ENCODE measurements at regions not wholly inside any gene's neighbourhood (a gene's known extent, or its start where the extent isn't known, plus 50 kb on each side); places are given as distances from the start of the nearest gene placed in this dataset.

GRCh38 chr6:3983778-3984177 lies 95.2 kb downstream of the FAM217A start:
- no peak for DNase-seq (ENCODE audit: low read depth, low spot score)
- dilution Hi-C loops (cut with MboI; ENCODE audit: extremely low pct_ligation_motif_present, low sequenced_read_pairs), result no loop called here
- H3K9ac ChIP-seq (ENCODE audit: control insufficient read depth, extremely low read depth, insufficient read depth, low read length), result no peak overlapping the region
- no peaks in the 10 kb centered on the region for H3K9me3 ChIP-seq (ENCODE audit: control insufficient read depth, low read depth, low read length)
- no peak for TF ChIP-seq CTCF (optimal IDR thresholded peaks at IDR 0.05 in 1 of 3, IDR thresholded peaks at IDR 0.05 in 1 of 3, conservative IDR thresholded peaks at IDR 0.05 in 1 of 3; ENCODE audit: extremely low read depth in 1 of 3, insufficient read depth in 2 of 3, low read length in 3 of 3)
- TF ChIP-seq EZH2 (IDR thresholded peaks at IDR 0.05; ENCODE audit: low read length), result no peak
- H3K4me1 ChIP-seq (ENCODE audit: control insufficient read depth, extremely low read depth, insufficient read depth, low read length), result no peaks in the 10 kb centered on the region
- no peaks in the 10 kb centered on the region for H3K36me3 ChIP-seq (ENCODE audit: control insufficient read depth in 2 of 2, extremely low read depth in 1 of 2, insufficient read depth in 2 of 2, low read length in 2 of 2)
- H3K4me3 ChIP-seq (ENCODE audit: control insufficient read depth in 2 of 3, extremely low read depth in 1 of 3, insufficient read depth in 2 of 3, low read depth in 1 of 3, low read length in 3 of 3), result no peak overlapping the region
- H3K4me2 ChIP-seq (ENCODE audit: control insufficient read depth, extremely low read depth, insufficient read depth, low read depth, low read length), result no peak overlapping the region
- no peak overlapping the region for H2AFZ ChIP-seq (ENCODE audit: control insufficient read depth, low read length)
- H3K79me2 ChIP-seq (ENCODE audit: control insufficient read depth, insufficient read depth, low read length), result no peaks in the 10 kb centered on the region
- H3K27ac ChIP-seq (ENCODE audit: control insufficient read depth, insufficient read depth, low read length), result no peak overlapping the region
- FAIRE-seq, result no peak
- H3K27me3 ChIP-seq (ENCODE audit: control insufficient read depth, extremely low read depth, insufficient read depth, low read length), result no peaks in the 10 kb centered on the region
- H3K9me1 ChIP-seq (ENCODE audit: control insufficient read depth, extremely low read depth, insufficient read depth, low read length), result no peaks in the 10 kb centered on the region
- H4K20me1 ChIP-seq (ENCODE audit: control insufficient read depth, extremely low read depth, insufficient read depth, low read length), result no peaks in the 10 kb centered on the region

GRCh38 chr6:3984494-3984893 lies 94.4 kb downstream of the FAM217A start:
- DNase-seq (ENCODE audit: low read depth, low spot score), result no peak

More at GRCh38 chr6:3984494-3984893, 94.4 kb downstream of the FAM217A start:
- Histone ChIP-seq H3K4me2 (ENCODE audit: control insufficient read depth, extremely low read depth, insufficient read depth, low read depth, low read length) (no peak overlapping the region), H3K9ac (ENCODE audit: control insufficient read depth, extremely low read depth, insufficient read depth, low read length) (no peak overlapping the region), H4K20me1 (ENCODE audit: control insufficient read depth, extremely low read depth, insufficient read depth, low read length) (no peaks in the 10 kb centered on the region), H2AFZ (ENCODE audit: control insufficient read depth, low read length) (no peak overlapping the region), H3K4me1 (ENCODE audit: control insufficient read depth, extremely low read depth, insufficient read depth, low read length) (no peaks in the 10 kb centered on the region), H3K79me2 (ENCODE audit: control insufficient read depth, insufficient read depth, low read length) (no peaks in the 10 kb centered on the region), H3K27ac (ENCODE audit: control insufficient read depth, insufficient read depth, low read length) (no peak overlapping the region), H3K27me3 (ENCODE audit: control insufficient read depth, extremely low read depth, insufficient read depth, low read length) (no peaks in the 10 kb centered on the region), H3K36me3 (ENCODE audit: control insufficient read depth in 2 of 2, extremely low read depth in 1 of 2, insufficient read depth in 2 of 2, low read length in 2 of 2) (no peaks in the 10 kb centered on the region), H3K9me3 (ENCODE audit: control insufficient read depth, low read depth, low read length) (no peaks in the 10 kb centered on the region), H3K9me1 (ENCODE audit: control insufficient read depth, extremely low read depth, insufficient read depth, low read length) (no peaks in the 10 kb centered on the region), H3K4me3 (ENCODE audit: control insufficient read depth in 2 of 3, extremely low read depth in 1 of 3, insufficient read depth in 2 of 3, low read depth in 1 of 3, low read length in 3 of 3) (no peak overlapping the region)
- no peak for TF ChIP-seq EZH2 (IDR thresholded peaks at IDR 0.05; ENCODE audit: low read length)
- TF ChIP-seq CTCF (optimal IDR thresholded peaks at IDR 0.05 in 1 of 3, IDR thresholded peaks at IDR 0.05 in 1 of 3, conservative IDR thresholded peaks at IDR 0.05 in 1 of 3; ENCODE audit: extremely low read depth in 1 of 3, insufficient read depth in 2 of 3, low read length in 3 of 3), result no peak
- dilution Hi-C loops (cut with MboI; ENCODE audit: extremely low pct_ligation_motif_present, low sequenced_read_pairs), result no loop called here
- FAIRE-seq, result no peak
